Stomach (tissue), 8 donors: ENCODE measurements at regions not wholly inside any gene's neighbourhood (a gene's known extent, or its start where the extent isn't known, plus 50 kb on each side); places are given as distances from the start of the nearest gene placed in this dataset.
A peak's percentile ranks its signal among the peaks of the same experiment; 100 is the strongest.

Source experiments
- DNase-seq, 2 donors: peaks; one replicate each; pipeline versions ENCODE4 v3.0.0 to v3.0.0-alpha.2; 2013 to 2019
- H3K27ac ChIP-seq, 5 donors: fragments of 200-600 bp in 4 of 5; sonication (generic) in 4 of 5; one replicate each; pipeline ENCODE4 v1.5.1; 2013 to 2019; ENCODE audit warnings: mild to moderate bottlenecking in 1 of 5, moderate library complexity in 1 of 5
- H3K27me3 ChIP-seq, 3 donors: fragments of 200-600 bp; sonication (generic); one replicate each; pipeline ENCODE4 v1.5.1; 2017 to 2019; ENCODE audit warnings: mixed run types in 1 of 3
- H3K36me3 ChIP-seq, 4 donors: fragments of 200-600 bp; sonication (generic); 1 replicate in 3 of 4; 2 replicates in 1 of 4; pipeline ENCODE4 v1.5.1; 2016 to 2019
- H3K4me1 ChIP-seq, 4 donors: fragments of 200-600 bp; sonication (generic); one replicate each; pipeline ENCODE4 v1.5.1; 2016 to 2019
- H3K4me3 ChIP-seq, 4 donors: fragments of 200-600 bp; sonication (generic) in 3 of 4; one replicate each; pipeline ENCODE4 v1.5.1; 2016 to 2019; ENCODE audit warnings: mild to moderate bottlenecking in 1 of 4
- H3K9me3 ChIP-seq, 4 donors: fragments of 200-600 bp; sonication (generic); one replicate each; pipeline ENCODE4 v1.5.1; 2016 to 2019
- CTCF ChIP-seq, 7 experiments: fragments of 450-650 bp in 4 of 7; fragments of 200-600 bp in 3 of 7; sonication (generic) in 3 of 7; IDR thresholded peaks; one replicate each; pipeline ENCODE4 v1.5.1; 2016 to 2019; ENCODE audit warnings: antibody characterized with exemption in 7 of 7, control low read depth in 2 of 7, mild to moderate bottlenecking in 1 of 7
- EP300 ChIP-seq: sonication (generic); formaldehyde crosslinking; IDR thresholded peaks from one replicate; pipeline ENCODE4 v1.6.1; 2017; ENCODE audit warnings: antibody characterized with exemption
- POLR2A ChIP-seq, 4 donors: fragments of 450-650 bp; IDR thresholded peaks; one replicate each; pipeline ENCODE4 v1.6.1; 2016; ENCODE audit warnings: antibody characterized with exemption in 4 of 4, control low read depth in 2 of 4, mild to moderate bottlenecking in 1 of 4, moderate library complexity in 1 of 4
- POLR2AphosphoS5 ChIP-seq, 3 donors: sonication (generic); formaldehyde crosslinking; IDR thresholded peaks; one replicate each; pipeline ENCODE4 v1.6.1; 2016; ENCODE audit warnings: antibody characterized with exemption in 3 of 3
- WGBS, 5 donors: extraction: QIAGEN DNeasy Blood & Tissue Kit in 3 of 5; methylation state at CpG; one replicate each; pipeline versions ENCODE4 v1.1.5 to v1.1.7; 2013 to 2018; 5-methylcytosine and 5-hydroxymethylcytosine counted together
- intact Hi-C: fragments of 100-400 bp; cut with DNase I; formaldehyde crosslinking; loops from one replicate; pipeline ENCODE4 v1.15.1; 2023; ENCODE audit warnings: low total_unique reads
- donor health status: healthy with polysubstance abuse.
- donor health status: Bipolar disorder and iron deficiency.
- donor health status: healthy.

GRCh38 chr4:140289486-140289885 is 84.0 kb upstream of the SCOC start:
- Histone ChIP-seq H3K4me3 (no peak overlapping the region), H3K4me1 (no peaks in the 10 kb centered on the region), H3K36me3 (no peaks in the 10 kb centered on the region), H3K9me3 (no peaks in the 10 kb centered on the region), H3K27ac (no peak overlapping the region), H3K27me3 (no peaks in the 10 kb centered on the region)
- TF ChIP-seq POLR2AphosphoS5 (IDR thresholded peaks at IDR 0.05) = no peak
- TF ChIP-seq POLR2A (IDR thresholded peaks at IDR 0.05) = no peak
- TF ChIP-seq EP300 = no peak
- TF ChIP-seq CTCF (IDR thresholded peaks at IDR 0.05) = no peak
- no peak for DNase-seq
- intact Hi-C loops = no loop called here
- WGBS, 5 donors = 56 to 67% (median 57%) methylated on average over 2 of the region's 2 CpGs

GRCh38 chr4:140286456-140286855 is 87.0 kb upstream of the SCOC start:
- no peak overlapping the region for H3K27ac ChIP-seq
- H3K27me3 ChIP-seq = no peaks in the 10 kb centered on the region
- WGBS, 5 donors = 86 to 93% (median 92%) methylated on average over 18 of the region's 18 CpGs
- H3K36me3 ChIP-seq = no peaks in the 10 kb centered on the region
- no peak for TF ChIP-seq POLR2AphosphoS5 (IDR thresholded peaks at IDR 0.05)
- TF ChIP-seq POLR2A (IDR thresholded peaks at IDR 0.05) = no peak
- TF ChIP-seq EP300 = no peak
- no peak for TF ChIP-seq CTCF (IDR thresholded peaks at IDR 0.05)
- no peaks in the 10 kb centered on the region for H3K9me3 ChIP-seq
- intact Hi-C loops = no loop called here
- no peak overlapping the region for H3K4me3 ChIP-seq
- H3K4me1 ChIP-seq = no peaks in the 10 kb centered on the region
- DNase-seq = peak in 1 of 2 donors; percentile 23

GRCh38 chr4:140284456-140284855 is 89.0 kb upstream of the SCOC start:
- no peaks in the 10 kb centered on the region for H3K9me3 ChIP-seq
- no peak overlapping the region for H3K27ac ChIP-seq
- 82 to 92% (median 89%) methylated on average over 2 of the region's 2 CpGs for WGBS, 5 donors
- H3K4me3 ChIP-seq = no peak overlapping the region
- H3K27me3 ChIP-seq = no peaks in the 10 kb centered on the region
- intact Hi-C loops = no loop called here
- no peaks in the 10 kb centered on the region for H3K36me3 ChIP-seq
- no peak for DNase-seq
- no peaks in the 10 kb centered on the region for H3K4me1 ChIP-seq
- TF ChIP-seq CTCF (IDR thresholded peaks at IDR 0.05) (no peak), POLR2AphosphoS5 (IDR thresholded peaks at IDR 0.05) (no peak), EP300 (no peak), POLR2A (IDR thresholded peaks at IDR 0.05) (no peak)

GRCh38 chr4:140281828-140282552 is 91.5 kb upstream of the SCOC start:
- no peaks in the 10 kb centered on the region for H3K4me1 ChIP-seq

More at GRCh38 chr4:140281828-140282552, 91.5 kb upstream of the SCOC start:
- no peak overlapping the region for H3K27ac ChIP-seq
- WGBS, 5 donors = 63 to 79% (median 72%) methylated on average over 5 of the region's 5 CpGs
- intact Hi-C loops = no loop called here
- H3K27me3 ChIP-seq = no peaks in the 10 kb centered on the region
- no peaks in the 10 kb centered on the region for H3K9me3 ChIP-seq
- H3K4me3 ChIP-seq = no peak overlapping the region
- DNase-seq = no peak
- H3K36me3 ChIP-seq = no peaks in the 10 kb centered on the region
- TF ChIP-seq EP300 = no peak
- TF ChIP-seq POLR2AphosphoS5 (IDR thresholded peaks at IDR 0.05) = no peak
- no peak for TF ChIP-seq POLR2A (IDR thresholded peaks at IDR 0.05)
- no peak for TF ChIP-seq CTCF (IDR thresholded peaks at IDR 0.05)
